Smooth muscle cell (in vitro differentiated cells): ENCODE measurements at regions not wholly inside any gene's neighbourhood (a gene's known extent, or its start where the extent isn't known, plus 50 kb on each side); places are given as distances from the start of the nearest gene placed in this dataset.

Experiments used
- DNase-seq: peaks from one replicate; lab custom pipeline; 2025; ENCODE audit not compliant: unreplicated experiment; lab: John Stamatoyannopoulos, UW
- H2AFZ ChIP-seq: fragments of 200-600 bp; sonication (generic); 2 replicates; pipeline ENCODE4 v1.6.0; 2016; ENCODE audit warnings: antibody characterized with exemption, low read depth, mild to moderate bottlenecking
- H3F3A ChIP-seq: fragments of 200-600 bp; sonication (generic); 2 replicates; pipeline ENCODE4 v1.6.0; 2017; ENCODE audit warnings: antibody characterized with exemption, low read depth
- H3K27ac ChIP-seq: fragments of 200-600 bp; sonication (generic); 2 replicates; pipeline ENCODE4 v1.5.1; 2016; ENCODE audit warnings: low read depth, mild to moderate bottlenecking
- H3K27me3 ChIP-seq: fragments of 200-600 bp; sonication (generic); 2 replicates; pipeline ENCODE4 v1.6.1; 2016; ENCODE audit warnings: low read depth, mild to moderate bottlenecking
- H3K36me3 ChIP-seq: fragments of 200-600 bp; sonication (generic); 2 replicates; pipeline ENCODE4 v1.5.1; 2016; ENCODE audit warnings: low read depth
- H3K4me1 ChIP-seq: fragments of 200-600 bp; sonication (generic); 2 replicates; pipeline ENCODE4 v1.5.1; 2016; ENCODE audit warnings: low read depth
- H3K4me2 ChIP-seq: fragments of 200-600 bp; sonication (generic); 2 replicates; pipeline ENCODE4 v1.6.0; 2016; ENCODE audit warnings: mild to moderate bottlenecking
- H3K4me3 ChIP-seq: fragments of 200-600 bp; sonication (generic); 2 replicates; pipeline ENCODE4 v1.5.1; 2016; ENCODE audit warnings: mild to moderate bottlenecking
- H3K79me2 ChIP-seq: fragments of 200-600 bp; sonication (generic); 2 replicates; pipeline ENCODE4 v1.6.0; 2016; ENCODE audit warnings: low read depth, mild to moderate bottlenecking
- H3K9ac ChIP-seq: fragments of 200-600 bp; sonication (generic); 2 replicates; pipeline ENCODE4 v1.6.0; 2016; ENCODE audit warnings: low read depth
- H3K9me3 ChIP-seq: fragments of 200-600 bp; sonication (generic); replicated peaks from 2 replicates; pipeline ENCODE4 v1.5.1; 2016; ENCODE audit warnings: low read depth
- H4K20me1 ChIP-seq: fragments of 200-600 bp; sonication (generic); 2 replicates; pipeline ENCODE4 v1.6.0; 2016; ENCODE audit warnings: low read depth
- WGBS: methylation state at CpG from one replicate; pipeline ENCODE4 v1.1.7; 2016; ENCODE audit warnings: low lambda C conversion rate; 5-methylcytosine and 5-hydroxymethylcytosine counted together
- TF ChIP-seq, protein P1 (sequence below): fragments of 200-600 bp; sonication (generic); IDR thresholded peaks from 2 replicates; pipeline ENCODE4 v1.5.1; 2017; ENCODE audit warnings: borderline replicate concordance, mild to moderate bottlenecking, antibody characterized with exemption; ENCODE audit not compliant: insufficient read depth, poor library complexity, severe bottlenecking

DNA sequence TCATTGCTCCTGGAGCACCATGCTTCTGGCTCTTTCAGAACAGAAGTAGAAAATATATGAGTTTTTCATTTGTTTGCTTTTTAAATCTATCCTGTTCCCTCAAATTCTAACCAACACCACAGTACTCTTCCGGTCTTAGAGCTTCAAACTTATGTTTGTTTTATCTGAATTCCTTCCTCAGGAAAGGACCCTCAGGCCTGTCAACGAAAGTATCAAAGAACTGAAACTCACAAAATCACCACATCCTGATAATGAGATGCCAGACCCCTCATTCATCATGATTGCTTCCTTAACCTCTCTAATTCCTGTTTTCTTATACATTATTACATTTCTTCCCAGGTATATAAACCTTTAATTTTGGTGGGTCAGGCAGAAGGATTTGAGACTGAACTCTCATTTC is 135.2 kb downstream of the BMS1 start:
- no peaks in the 10 kb centered on the region for H3K27me3 ChIP-seq
- H3F3A ChIP-seq = no peaks in the 10 kb centered on the region
- no peak overlapping the region for H3K4me3 ChIP-seq
- H3K27ac ChIP-seq = no peak overlapping the region
- no peak overlapping the region for H3K9ac ChIP-seq
- H3K9me3 ChIP-seq = no peaks in the 10 kb centered on the region
- DNase-seq = no peak
- 81% methylated on average over 2 of the region's 2 CpGs for WGBS
- H3K4me1 ChIP-seq = no peaks in the 10 kb centered on the region
- TF ChIP-seq, protein P1, sequence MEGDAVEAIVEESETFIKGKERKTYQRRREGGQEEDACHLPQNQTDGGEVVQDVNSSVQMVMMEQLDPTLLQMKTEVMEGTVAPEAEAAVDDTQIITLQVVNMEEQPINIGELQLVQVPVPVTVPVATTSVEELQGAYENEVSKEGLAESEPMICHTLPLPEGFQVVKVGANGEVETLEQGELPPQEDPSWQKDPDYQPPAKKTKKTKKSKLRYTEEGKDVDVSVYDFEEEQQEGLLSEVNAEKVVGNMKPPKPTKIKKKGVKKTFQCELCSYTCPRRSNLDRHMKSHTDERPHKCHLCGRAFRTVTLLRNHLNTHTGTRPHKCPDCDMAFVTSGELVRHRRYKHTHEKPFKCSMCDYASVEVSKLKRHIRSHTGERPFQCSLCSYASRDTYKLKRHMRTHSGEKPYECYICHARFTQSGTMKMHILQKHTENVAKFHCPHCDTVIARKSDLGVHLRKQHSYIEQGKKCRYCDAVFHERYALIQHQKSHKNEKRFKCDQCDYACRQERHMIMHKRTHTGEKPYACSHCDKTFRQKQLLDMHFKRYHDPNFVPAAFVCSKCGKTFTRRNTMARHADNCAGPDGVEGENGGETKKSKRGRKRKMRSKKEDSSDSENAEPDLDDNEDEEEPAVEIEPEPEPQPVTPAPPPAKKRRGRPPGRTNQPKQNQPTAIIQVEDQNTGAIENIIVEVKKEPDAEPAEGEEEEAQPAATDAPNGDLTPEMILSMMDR = no peak
- no peak overlapping the region for H2AFZ ChIP-seq
- no peaks in the 10 kb centered on the region for H4K20me1 ChIP-seq
- no peaks in the 10 kb centered on the region for H3K79me2 ChIP-seq
- H3K4me2 ChIP-seq = no peak overlapping the region
- H3K36me3 ChIP-seq = no peaks in the 10 kb centered on the region

GRCh38 chr10:42921951-42922350 is 139.4 kb downstream of the BMS1 start:
- no peak overlapping the region for H3K4me3 ChIP-seq
- no peaks in the 10 kb centered on the region for H4K20me1 ChIP-seq
- H3K36me3 ChIP-seq = no peaks in the 10 kb centered on the region
- no peak overlapping the region for H3K4me2 ChIP-seq
- no peak overlapping the region for H2AFZ ChIP-seq
- TF ChIP-seq, protein P1 = no peak
- H3K27ac ChIP-seq = no peak overlapping the region
- no peaks in the 10 kb centered on the region for H3K79me2 ChIP-seq
- no peak overlapping the region for H3K9ac ChIP-seq
- no peaks in the 10 kb centered on the region for H3F3A ChIP-seq
- no peak for DNase-seq
- 76% methylated on average over 2 of the region's 2 CpGs for WGBS
- no peaks in the 10 kb centered on the region for H3K9me3 ChIP-seq
- peaks cover 2% of the 10 kb centered on the region for H3K27me3 ChIP-seq
- peaks cover 12% of the 10 kb centered on the region for H3K4me1 ChIP-seq

DNA sequence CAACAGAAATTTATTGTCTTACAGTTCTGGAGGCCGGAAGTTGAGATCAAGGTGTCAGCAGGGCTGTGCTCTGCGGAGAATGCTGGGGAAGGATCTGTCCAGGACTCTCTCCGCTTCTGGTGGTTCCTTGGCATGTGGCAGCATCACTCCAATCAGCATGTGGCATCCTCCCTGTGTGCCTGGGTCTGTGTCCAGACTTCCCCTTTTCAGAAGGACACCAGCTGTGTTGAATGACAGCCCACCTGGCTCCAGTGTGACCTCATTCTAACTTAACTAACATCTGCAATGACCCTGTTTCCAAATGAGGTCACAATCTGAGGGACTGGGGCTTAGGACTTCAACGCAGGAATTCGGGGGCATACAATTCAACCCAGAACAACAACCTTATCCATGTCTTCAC is 141.9 kb downstream of the BMS1 start:
- no peaks in the 10 kb centered on the region for H3K9me3 ChIP-seq
- no peak for DNase-seq
- no peaks in the 10 kb centered on the region for H3F3A ChIP-seq
- H3K4me3 ChIP-seq = no peak overlapping the region
- WGBS = 90% methylated on average over 5 of the region's 5 CpGs
- H3K9ac ChIP-seq = no peak overlapping the region
- peaks cover 2% of the 10 kb centered on the region for H3K27me3 ChIP-seq
- H4K20me1 ChIP-seq = no peaks in the 10 kb centered on the region
- H3K4me2 ChIP-seq = no peak overlapping the region
- TF ChIP-seq, protein P1 = no peak
- H3K27ac ChIP-seq = no peak overlapping the region
- no peaks in the 10 kb centered on the region for H3K36me3 ChIP-seq
- H3K79me2 ChIP-seq = no peaks in the 10 kb centered on the region
- H3K4me1 ChIP-seq = peaks cover 15% of the 10 kb centered on the region
- no peak overlapping the region for H2AFZ ChIP-seq

GRCh38 chr10:42926843-42927242 is 144.2 kb downstream of the BMS1 start:
- no peak overlapping the region for H3K9ac ChIP-seq
- H3K27me3 ChIP-seq = peaks cover 12% of the 10 kb centered on the region
- H3F3A ChIP-seq = no peaks in the 10 kb centered on the region
- DNase-seq = no peak
- TF ChIP-seq, protein P1 = no peak
- no peak overlapping the region for H3K4me3 ChIP-seq
- no peaks in the 10 kb centered on the region for H3K9me3 ChIP-seq
- H3K27ac ChIP-seq = no peak overlapping the region
- H3K79me2 ChIP-seq = no peaks in the 10 kb centered on the region
- no peak overlapping the region for H3K4me2 ChIP-seq
- no peak overlapping the region for H2AFZ ChIP-seq
- no peaks in the 10 kb centered on the region for H3K36me3 ChIP-seq
- H4K20me1 ChIP-seq = no peaks in the 10 kb centered on the region
- WGBS = 25% methylated on average over 6 of the region's 6 CpGs
- H3K4me1 ChIP-seq = peaks cover 15% of the 10 kb centered on the region
